Brain microvascular endothelial cell (primary cell): ENCODE measurements at regions not wholly inside any gene's neighbourhood (a gene's known extent, or its start where the extent isn't known, plus 50 kb on each side); places are given as distances from the start of the nearest gene placed in this dataset.

Source experiments
- DNase-seq: peaks from one replicate; pipeline ENCODE4 v3.0.0-alpha.2; 2020
- H3K27ac ChIP-seq: fragments of 250-450 bp; sonication (Bioruptor Pico); 2 replicates; pipeline ENCODE4 v1.5.1; 2020; ENCODE audit warnings: mild to moderate bottlenecking, moderate library complexity
- H3K27me3 ChIP-seq: fragments of 250-450 bp; sonication (Bioruptor Pico); replicated peaks from 2 replicates; pipeline ENCODE4 v1.5.1; 2020; ENCODE audit warnings: mild to moderate bottlenecking
- H3K36me3 ChIP-seq: fragments of 250-450 bp; sonication (Bioruptor Pico); replicated peaks from 2 replicates; pipeline ENCODE4 v1.5.1; 2020; ENCODE audit warnings: mild to moderate bottlenecking
- H3K4me3 ChIP-seq: 2 replicates; pipeline ENCODE4 v1.5.1; 2011; ENCODE audit warnings: low read depth, mild to moderate bottlenecking, control low read depth, low read length, moderate library complexity
- CTCF ChIP-seq: IDR thresholded peaks from 2 replicates; pipeline ENCODE4 v1.5.1; 2011; ENCODE audit warnings: low read depth, mild to moderate bottlenecking, moderate library complexity, low read length, control low read depth, inconsistent platforms; ENCODE audit errors: missing control alignments
- in situ Hi-C: cut with HindIII; loops from 2 replicates; pipeline ENCODE4 v1.10.0; 2017; ENCODE audit warnings: low sequenced_read_pairs, low pct_ligation_motif_present

- H3K4me3 ChIP-seq = no peak overlapping the region
- DNase-seq = peak; percentile 34
- TF ChIP-seq CTCF = no peak
- in situ Hi-C loops = loop anchor here (10.0 kb wide), 1 partner anchor 149 kb away; the partner anchor contains the start of gene RIPK4
- no peaks in the 10 kb centered on the region for H3K36me3 ChIP-seq
- H3K27ac ChIP-seq = peak overlapping the region; percentile 76
- no peaks in the 10 kb centered on the region for H3K27me3 ChIP-seq
Measured at GRCh38 chr21:41616031-41616591, 108.2 kb upstream of the TMPRSS2 start.

- Histone ChIP-seq H3K36me3 (no peaks in the 10 kb centered on the region), H3K27ac (peak overlapping the region; percentile 76), H3K4me3 (no peak overlapping the region), H3K27me3 (no peaks in the 10 kb centered on the region)
- TF ChIP-seq CTCF = no peak
- DNase-seq = peak; percentile 76
- in situ Hi-C loops = loop anchor here (10.0 kb wide), 1 partner anchor 149 kb away; the partner anchor contains the start of gene RIPK4
Measured at GRCh38 chr21:41615613-41616012, 107.7 kb upstream of the TMPRSS2 start.

- in situ Hi-C loops = loop anchor here (10.0 kb wide), 1 partner anchor 150 kb away; the partner anchor contains the start of gene RIPK4
- Histone ChIP-seq H3K27ac (no peak overlapping the region), H3K4me3 (no peak overlapping the region), H3K27me3 (no peaks in the 10 kb centered on the region), H3K36me3 (no peaks in the 10 kb centered on the region)
- no peak for DNase-seq
- TF ChIP-seq CTCF = no peak
Measured at GRCh38 chr21:41614511-41614910, 106.6 kb upstream of the TMPRSS2 start.

- no peak for TF ChIP-seq CTCF
- Histone ChIP-seq H3K27me3 (no peaks in the 10 kb centered on the region), H3K27ac (no peak overlapping the region), H3K4me3 (no peak overlapping the region), H3K36me3 (no peaks in the 10 kb centered on the region)
- DNase-seq = no peak
- in situ Hi-C loops = loop anchor here (10.0 kb wide), 1 partner anchor 151 kb away; the partner anchor contains the start of gene RIPK4
Measured at GRCh38 chr21:41613533-41613909, 105.6 kb upstream of the TMPRSS2 start.

GRCh38 chr21:41612674-41613532 lies 104.9 kb upstream of the TMPRSS2 start:
- H3K4me3 ChIP-seq = no peak overlapping the region
- no peaks in the 10 kb centered on the region for H3K27me3 ChIP-seq
- TF ChIP-seq CTCF = peak; percentile 83
- DNase-seq = peak; percentile 42
- no peak overlapping the region for H3K27ac ChIP-seq
- H3K36me3 ChIP-seq = no peaks in the 10 kb centered on the region
- in situ Hi-C loops = loop anchor here (10.0 kb wide), 1 partner anchor 152 kb away; the partner anchor contains the start of gene RIPK4
